Common myeloid progenitor, CD34-positive (primary cell): ENCODE measurements at regions not wholly inside any gene's neighbourhood (a gene's known extent, or its start where the extent isn't known, plus 50 kb on each side); places are given as distances from the start of the nearest gene placed in this dataset.
"Not testable (repeated sequence)": the region's sequence is repeated elsewhere in the genome, so short reads cannot be mapped to it uniquely, and the experiment has no call there.

Source experiments
- CTCF ChIA-PET: fragments of 350-600 bp; sonication (Branson Sonifier 250); formaldehyde crosslinking; loops from one replicate; lab custom pipeline; 2021; ENCODE audit warnings: antibody characterized with exemption; lab: Charles Lee
- POLR2A ChIA-PET: fragments of 350-600 bp; sonication (Branson Sonifier 250); formaldehyde crosslinking; loops from one replicate; lab custom pipeline; 2021; ENCODE audit warnings: antibody characterized with exemption; lab: Charles Lee
- DNase-seq, 3 donors: peaks; one replicate each; pipeline versions ENCODE4 v3.0.0 to v3.0.0-alpha.2; 2013
- H3K27ac ChIP-seq, 2 experiments: 1 replicate in 1 of 2; 2 replicates in 1 of 2; pipeline ENCODE4 v1.7.0; 2013; ENCODE audit warnings: inconsistent platforms in 2 of 2, low read length in 2 of 2, mild to moderate bottlenecking in 2 of 2, low read depth in 1 of 2, moderate library complexity in 1 of 2; ENCODE audit not compliant: severe bottlenecking in 2 of 2, insufficient read depth in 1 of 2, poor library complexity in 1 of 2
- H3K27me3 ChIP-seq, 5 experiments: replicated peaks in 2 of 5; 1 replicate in 3 of 5; 2 replicates in 2 of 5; pipeline versions ENCODE4 v1.6.1 to v1.7.0; 2013; ENCODE audit warnings: low read length in 4 of 5, mild to moderate bottlenecking in 2 of 5, moderate library complexity in 2 of 5, inconsistent platforms in 1 of 5; ENCODE audit not compliant: insufficient read depth in 5 of 5, control insufficient read depth in 4 of 5
- H3K36me3 ChIP-seq, 4 experiments: 1 replicate in 2 of 4; 2 replicates in 2 of 4; pipeline versions ENCODE4 v1.6.1 to v1.7.0; 2013; ENCODE audit warnings: low read length in 3 of 4, control low read depth in 1 of 4, mild to moderate bottlenecking in 1 of 4; ENCODE audit not compliant: control insufficient read depth in 4 of 4, insufficient read depth in 4 of 4
- H3K4me1 ChIP-seq, 4 experiments: 1 replicate in 3 of 4; 2 replicates in 1 of 4; pipeline versions ENCODE4 v1.6.1 to v1.7.1; 2013; ENCODE audit warnings: low read length in 3 of 4, mild to moderate bottlenecking in 3 of 4, control low read depth in 1 of 4, inconsistent platforms in 1 of 4, moderate library complexity in 1 of 4; ENCODE audit not compliant: control insufficient read depth in 4 of 4, insufficient read depth in 4 of 4; ENCODE audit errors: control extremely low read depth in 1 of 4
- H3K4me3 ChIP-seq, 7 experiments: 1 replicate in 4 of 7; 2 replicates in 3 of 7; pipeline versions ENCODE4 v1.5.1 to v1.7.0; 2013; ENCODE audit warnings: mild to moderate bottlenecking in 7 of 7, low read length in 6 of 7, moderate library complexity in 6 of 7, inconsistent platforms in 2 of 7, low read depth in 2 of 7, control low read depth in 1 of 7; ENCODE audit not compliant: insufficient read depth in 4 of 7, control insufficient read depth in 1 of 7; ENCODE audit errors: extremely low read depth in 1 of 7
- H3K9me3 ChIP-seq, 5 experiments: 1 replicate in 4 of 5; 2 replicates in 1 of 5; pipeline versions ENCODE4 v1.6.1 to v1.7.1; 2013; ENCODE audit warnings: low read length in 4 of 5, mild to moderate bottlenecking in 2 of 5, inconsistent platforms in 1 of 5, low read depth in 1 of 5, moderate library complexity in 1 of 5; ENCODE audit not compliant: control insufficient read depth in 4 of 5, insufficient read depth in 2 of 5; ENCODE audit errors: control extremely low read depth in 1 of 5
- WGBS: methylation state at CpG from one replicate; pipeline ENCODE4 v1.1.5; 2013; ENCODE audit not compliant: insufficient coverage; 5-methylcytosine and 5-hydroxymethylcytosine counted together

DNA sequence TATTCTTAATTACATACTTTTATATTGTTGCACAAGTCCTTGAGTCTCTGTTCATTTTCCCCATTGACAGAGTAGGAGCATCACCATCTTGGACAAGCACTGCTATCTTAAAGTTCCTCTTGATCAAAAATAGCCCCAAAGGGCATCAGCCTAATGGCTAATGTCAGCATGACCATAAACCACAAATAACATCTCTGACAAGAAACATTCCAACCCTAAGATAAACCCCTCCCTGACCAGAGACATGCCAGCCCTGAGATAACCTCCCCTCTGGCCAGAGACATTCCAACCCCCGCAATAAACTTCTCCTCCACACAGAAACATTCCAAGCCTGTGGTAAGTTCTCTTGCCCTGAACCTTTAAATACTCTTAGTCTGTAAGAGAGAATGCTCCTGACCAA is 293.7 kb downstream of the ANXA1 start:
- H3K9me3 ChIP-seq, H3K27me3 ChIP-seq, POLR2A ChIA-PET, H3K27ac ChIP-seq, H3K4me3 ChIP-seq, H3K36me3 ChIP-seq, DNase-seq, H3K4me1 ChIP-seq: not testable (repeated sequence)
- no CpG with 5 or more reads among the region's 1 CpG for WGBS
- CTCF ChIA-PET: interaction anchor here (0.5 kb wide), 1 partner anchor 96 kb away, joined by 3 read pairs; no protein-coding TSS in a partner anchor

DNA sequence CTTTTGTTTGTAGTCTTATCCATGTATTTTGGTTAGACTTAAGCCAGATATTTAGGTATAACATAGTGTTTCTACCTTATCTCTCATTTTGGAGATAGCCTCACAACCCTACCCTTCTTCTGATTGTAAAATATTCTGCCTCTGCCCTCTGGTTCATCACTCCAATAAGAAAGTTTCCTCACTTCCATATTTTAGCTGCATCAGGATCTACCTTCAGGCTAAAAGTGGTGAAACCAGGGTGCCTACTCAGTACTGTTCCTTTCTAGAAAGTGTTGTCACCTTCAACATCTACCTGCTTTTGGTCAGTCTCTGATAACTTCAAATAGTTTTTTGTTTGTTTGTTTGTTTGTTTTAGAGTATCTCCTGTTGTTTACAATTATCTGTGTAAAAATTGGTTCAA is 294.6 kb downstream of the ANXA1 start:
- Histone ChIP-seq H3K9me3 (no peaks in the 10 kb centered on the region), H3K36me3 (no peaks in the 10 kb centered on the region), H3K4me3 (no peak overlapping the region), H3K4me1 (no peaks in the 10 kb centered on the region), H3K27ac (no peak overlapping the region), H3K27me3 (no peaks in the 10 kb centered on the region)
- no peak for DNase-seq
- POLR2A ChIA-PET: no interaction called here
- CTCF ChIA-PET: no interaction called here

DNA sequence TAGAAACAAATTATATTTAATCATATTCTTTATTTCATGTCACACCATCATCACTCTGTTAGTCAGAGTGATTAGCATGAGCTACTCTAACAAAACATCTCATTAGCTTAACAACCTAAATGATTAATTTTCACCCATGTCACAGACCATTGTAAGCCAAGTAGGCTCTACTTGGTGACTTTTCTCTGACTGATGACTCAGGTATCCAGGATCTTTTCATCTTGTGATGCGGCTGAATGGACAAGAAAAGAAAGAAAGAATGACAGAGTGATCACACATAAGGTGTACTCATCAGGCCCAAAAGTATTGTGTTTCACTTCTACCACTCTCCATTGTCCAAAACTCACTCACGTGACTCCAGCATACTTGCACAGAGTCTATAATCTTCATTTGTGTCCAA is 299.3 kb downstream of the ANXA1 start:
- H3K27ac ChIP-seq: no peak overlapping the region
- peaks cover 0 to 2% (median 0%) of the 10 kb centered on the region in 5 experiments for H3K9me3 ChIP-seq
- no peaks in the 10 kb centered on the region for H3K27me3 ChIP-seq
- no CpG with 5 or more reads among the region's 2 CpGs for WGBS
- POLR2A ChIA-PET: no interaction called here
- no peak for DNase-seq
- no peaks in the 10 kb centered on the region for H3K36me3 ChIP-seq
- H3K4me1 ChIP-seq: no peaks in the 10 kb centered on the region
- H3K4me3 ChIP-seq: no peak overlapping the region
- CTCF ChIA-PET: no interaction called here

DNA sequence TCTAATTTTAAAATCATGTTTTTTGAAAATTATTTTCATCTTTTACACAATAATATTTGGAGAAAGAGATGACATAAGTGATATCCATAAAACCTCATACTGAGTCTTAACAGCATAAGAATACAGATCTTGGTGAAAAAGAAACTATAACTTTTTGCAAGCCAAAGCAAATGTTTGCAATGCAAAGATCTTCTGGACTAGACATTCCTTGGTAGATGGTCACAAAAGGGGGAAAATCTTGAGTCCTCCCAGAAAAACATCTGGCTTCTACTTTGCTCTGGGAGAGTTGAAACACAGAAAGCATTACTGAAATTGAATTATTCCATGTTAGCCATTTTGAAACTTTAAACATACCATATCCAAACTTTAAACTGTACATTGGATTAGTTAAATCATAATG is 308.2 kb downstream of the ANXA1 start:
- POLR2A ChIA-PET: no interaction called here
- no peak for DNase-seq
- H3K27me3 ChIP-seq: no peaks in the 10 kb centered on the region
- CTCF ChIA-PET: no interaction called here
- no peaks in the 10 kb centered on the region for H3K9me3 ChIP-seq
- H3K4me3 ChIP-seq: no peak overlapping the region
- H3K27ac ChIP-seq: no peak overlapping the region
- no peaks in the 10 kb centered on the region for H3K4me1 ChIP-seq
- no peaks in the 10 kb centered on the region for H3K36me3 ChIP-seq

DNA sequence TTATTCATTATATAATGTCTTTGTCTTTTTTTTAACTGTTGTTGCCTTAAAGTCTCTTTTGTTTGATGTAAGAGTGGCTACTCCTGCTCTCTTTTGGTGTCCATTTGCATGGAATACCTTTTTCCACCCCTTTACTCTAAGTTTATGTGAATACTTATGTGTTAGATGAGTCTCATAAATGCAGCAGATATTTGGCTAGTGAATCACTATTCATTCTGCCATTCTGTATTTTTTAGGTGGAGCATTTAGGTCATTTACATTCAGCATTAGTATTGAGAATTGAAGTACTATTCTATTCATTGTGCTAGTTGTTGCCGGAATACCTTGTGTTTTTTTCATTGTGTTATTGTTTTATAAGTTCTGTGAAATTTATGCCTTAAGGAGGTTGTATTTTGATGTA is 317.1 kb downstream of the ANXA1 start:
- 100% methylated on average over 1 of the region's 1 CpG for WGBS
- Histone ChIP-seq H3K27ac (no peak overlapping the region), H3K4me1 (no peaks in the 10 kb centered on the region), H3K4me3 (no peak overlapping the region), H3K9me3 (peaks cover 0 to 2% (median 0%) of the 10 kb centered on the region in 5 experiments), H3K36me3 (no peaks in the 10 kb centered on the region), H3K27me3 (no peaks in the 10 kb centered on the region)
- DNase-seq: no peak
- ChIA-PET POLR2A (no interaction called here), CTCF (no interaction called here)

DNA sequence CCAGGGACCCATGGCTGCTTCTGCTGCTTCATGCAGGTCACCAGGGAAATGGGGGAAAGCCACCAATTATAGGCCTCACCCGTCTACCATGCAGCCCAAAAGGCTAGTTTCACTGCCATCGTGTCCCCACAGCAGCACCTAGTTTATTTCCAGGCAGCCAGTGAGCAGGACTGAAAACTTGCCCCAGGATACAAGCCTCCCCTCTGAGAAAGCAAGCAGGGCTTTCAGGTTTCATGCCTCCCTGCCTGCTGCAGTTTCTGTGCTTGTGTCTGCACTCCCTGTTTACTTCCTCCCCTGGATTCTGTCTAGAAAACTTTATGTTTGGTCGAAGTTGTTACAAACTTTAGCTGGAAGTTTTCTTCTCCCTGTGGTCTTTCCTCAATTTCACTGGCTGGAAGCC is 319.1 kb downstream of the ANXA1 start:
- H3K9me3 ChIP-seq: peaks cover 0 to 2% (median 2%) of the 10 kb centered on the region in 5 experiments
- ChIA-PET POLR2A (no interaction called here), CTCF (no interaction called here)
- no peak overlapping the region for H3K4me3 ChIP-seq
- no peaks in the 10 kb centered on the region for H3K36me3 ChIP-seq
- no peaks in the 10 kb centered on the region for H3K27me3 ChIP-seq
- H3K27ac ChIP-seq: no peak overlapping the region
- WGBS: 61% methylated on average over 3 of the region's 3 CpGs
- no peaks in the 10 kb centered on the region for H3K4me1 ChIP-seq
- DNase-seq: no peak

DNA sequence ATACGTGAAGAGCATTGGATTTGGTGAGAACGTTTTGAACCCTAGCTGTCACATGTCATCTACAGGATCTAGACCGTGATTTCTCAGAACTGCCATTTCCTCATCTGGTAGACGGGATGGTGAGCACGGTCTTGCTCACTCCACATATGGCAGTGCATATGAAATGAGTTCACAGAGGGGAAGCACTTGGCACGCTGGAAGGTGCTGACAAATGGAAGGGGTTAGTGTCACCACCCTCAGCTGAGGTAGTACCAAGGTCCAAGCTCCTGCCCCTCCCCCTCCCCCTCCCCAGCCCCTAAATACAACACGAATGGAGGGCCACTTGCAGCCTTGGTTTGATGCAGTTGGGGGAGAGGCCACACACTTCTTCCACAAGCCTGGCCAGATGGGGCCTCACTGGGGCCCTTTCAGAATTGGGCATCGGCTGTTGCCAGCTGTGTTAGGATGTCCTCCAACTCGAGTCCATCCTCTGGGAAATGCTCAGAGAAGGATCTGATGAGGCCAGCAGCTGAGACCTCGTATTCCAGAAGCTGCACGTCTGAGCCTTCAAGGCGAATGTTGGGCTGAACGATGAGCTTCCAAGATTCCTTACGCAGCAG is 322.4 kb downstream of the ANXA1 start:
- no peaks in the 10 kb centered on the region for H3K4me1 ChIP-seq
- no peaks in the 10 kb centered on the region for H3K36me3 ChIP-seq
- CTCF ChIA-PET: no interaction called here
- H3K27me3 ChIP-seq: no peaks in the 10 kb centered on the region
- no peak overlapping the region for H3K27ac ChIP-seq
- POLR2A ChIA-PET: no interaction called here
- H3K9me3 ChIP-seq: peaks cover 0 to 2% (median 2%) of the 10 kb centered on the region in 5 experiments
- H3K4me3 ChIP-seq: no peak overlapping the region
- DNase-seq: no peak
- WGBS: 93% methylated on average over 14 of the region's 14 CpGs
